GM21515 (cell line): ENCODE measurements at regions not wholly inside any gene's neighbourhood (a gene's known extent, or its start where the extent isn't known, plus 50 kb on each side); places are given as distances from the start of the nearest gene placed in this dataset.
A peak's percentile ranks its signal among the peaks of the same experiment; 100 is the strongest.

ENCODE experiments used
- ATAC-seq: cut with Tn5 transposase; IDR thresholded peaks from one replicate; pipeline ENCODE4 v1.9.1; 2021; ENCODE audit not compliant: unreplicated experiment

DNA sequence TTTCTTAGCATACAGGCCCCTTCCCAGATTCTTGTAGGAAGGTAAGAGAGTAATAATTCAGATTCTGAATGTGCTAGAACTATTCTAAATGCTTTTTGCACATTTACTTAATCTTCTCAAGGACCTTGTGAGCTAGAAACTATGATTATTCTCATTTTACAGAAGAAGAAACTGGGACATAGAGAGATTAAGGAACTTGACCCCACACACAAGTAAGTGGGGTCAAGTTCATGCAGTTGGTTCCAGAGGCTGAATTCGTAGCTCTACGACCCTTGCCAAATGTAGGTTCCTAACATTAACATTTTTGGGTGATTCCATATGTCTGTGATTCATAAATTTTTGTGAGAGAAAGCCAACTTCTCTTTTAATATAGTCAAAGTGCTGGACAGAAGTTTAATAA is 238.1 kb downstream of the LACC1 start:
- ATAC-seq: no peak

- ATAC-seq: no peak
These were observed 239.2 kb downstream of the LACC1 start for GRCh38 chr13:44118881-44119280.

GRCh38 chr13:44120043-44120442 is 240.3 kb downstream of the LACC1 start:
- no peak for ATAC-seq

- no peak for ATAC-seq
These were observed 241.4 kb downstream of the LACC1 start for GRCh38 chr13:44120849-44121755.

DNA sequence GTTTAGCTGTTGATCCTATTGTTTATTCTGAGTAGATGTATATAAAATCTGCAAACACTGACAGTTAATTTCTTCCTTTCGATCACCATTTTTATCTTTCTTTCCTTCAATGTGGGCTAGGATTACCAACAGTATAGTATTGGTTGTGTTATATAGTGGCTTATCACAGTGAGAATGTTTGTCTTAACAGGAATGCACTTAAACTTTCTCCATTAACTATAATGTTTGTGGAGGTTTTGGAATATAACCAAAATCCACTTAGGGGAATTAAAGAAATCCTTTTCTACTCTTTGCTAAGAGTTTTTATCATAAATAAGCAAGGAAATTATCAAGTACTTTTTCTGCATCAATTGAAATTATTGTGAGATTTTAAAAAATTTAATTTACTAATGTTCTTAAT is 244.6 kb downstream of the LACC1 start:
- ATAC-seq: no peak

DNA sequence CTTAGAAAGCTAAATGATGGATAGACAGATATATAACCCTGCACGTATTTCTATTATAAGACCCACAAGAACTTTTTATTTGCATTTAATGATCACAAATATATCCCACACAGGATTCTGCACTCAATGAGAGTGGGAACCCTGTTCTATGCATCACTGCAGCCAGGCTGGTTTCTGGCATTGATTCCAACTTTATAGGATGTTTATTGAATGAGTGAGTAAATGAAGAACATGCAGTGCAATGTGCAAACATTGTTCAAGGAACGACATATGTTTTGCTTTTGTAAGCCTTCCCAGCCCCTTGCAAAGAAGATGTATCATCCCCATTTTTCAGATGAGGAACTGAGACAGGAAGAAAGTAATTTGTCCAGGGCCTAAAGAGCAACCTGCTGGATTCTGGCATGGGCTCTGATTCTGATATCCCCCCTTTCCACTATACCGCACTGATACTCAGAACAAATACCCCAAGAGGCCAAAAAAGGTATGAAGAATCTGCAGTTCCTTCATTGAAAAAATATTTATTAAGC is 246.3 kb downstream of the LACC1 start:
- ATAC-seq: no peak

GRCh38 chr13:44128552-44129001 is 245.0 kb upstream of the SERP2 start:
- no peak for ATAC-seq

DNA sequence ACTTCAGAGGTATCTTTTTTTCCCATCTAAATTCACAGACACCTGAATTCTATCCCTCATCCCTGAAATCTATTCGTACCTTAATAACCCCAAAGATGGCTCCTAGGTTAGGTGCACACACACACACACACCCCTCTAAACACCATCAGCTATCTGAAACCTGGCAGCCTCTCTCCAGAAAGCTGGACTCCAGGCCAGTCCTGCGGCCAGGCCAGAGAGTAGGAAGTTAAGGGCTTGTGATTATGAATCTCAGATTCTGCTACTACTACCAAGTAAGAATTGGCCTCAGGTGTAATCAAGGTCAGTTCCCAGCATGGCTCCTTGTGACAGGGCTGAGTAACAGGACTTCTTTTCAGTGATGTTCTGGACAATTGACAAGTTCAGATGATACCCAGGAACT is 244.2 kb upstream of the SERP2 start:
- no peak for ATAC-seq

GRCh38 chr13:44131069-44131614 is 242.5 kb upstream of the SERP2 start:
- no peak for ATAC-seq

DNA sequence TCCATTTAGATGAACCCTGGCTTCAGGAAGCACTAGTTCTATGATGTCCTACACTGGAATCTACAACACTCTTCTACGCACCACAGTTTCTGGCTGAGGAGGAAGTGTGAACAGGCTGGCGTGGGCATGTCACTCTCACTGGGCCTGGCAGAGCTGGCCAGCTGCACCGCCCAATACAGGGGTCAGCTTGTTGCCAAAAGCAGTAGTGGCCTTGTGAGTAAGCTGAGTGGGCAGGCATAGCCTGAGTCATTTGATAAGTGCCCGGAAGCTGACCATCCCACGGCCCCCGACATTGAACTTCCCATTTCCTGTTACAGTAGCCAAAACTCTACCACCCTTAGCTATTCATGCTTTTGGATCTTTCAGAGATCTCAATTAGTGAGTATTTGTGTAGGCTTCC is 240.9 kb upstream of the SERP2 start:
- no peak for ATAC-seq

DNA sequence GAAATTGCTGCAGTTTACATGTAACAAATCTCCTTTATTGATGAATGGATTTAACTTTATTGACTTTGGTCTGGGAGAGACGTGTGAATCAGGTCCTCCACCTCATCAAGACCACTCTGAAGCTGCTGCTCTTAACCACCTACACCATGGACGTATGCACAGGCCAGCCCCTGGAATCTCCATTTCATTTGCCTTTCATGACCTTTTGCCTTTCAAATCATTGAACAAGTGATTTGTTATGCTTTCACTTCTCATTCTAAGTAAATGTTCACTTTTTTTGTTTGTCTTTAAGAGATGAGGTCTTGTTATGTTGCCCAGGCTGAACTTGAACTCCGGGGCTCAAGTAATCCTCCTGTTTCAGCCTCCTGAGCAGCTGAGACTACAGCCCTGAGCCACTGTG is 240.0 kb upstream of the SERP2 start:
- no peak for ATAC-seq

- no peak for ATAC-seq
These were observed 238.1 kb upstream of the SERP2 start for GRCh38 chr13:44135566-44135965.

DNA sequence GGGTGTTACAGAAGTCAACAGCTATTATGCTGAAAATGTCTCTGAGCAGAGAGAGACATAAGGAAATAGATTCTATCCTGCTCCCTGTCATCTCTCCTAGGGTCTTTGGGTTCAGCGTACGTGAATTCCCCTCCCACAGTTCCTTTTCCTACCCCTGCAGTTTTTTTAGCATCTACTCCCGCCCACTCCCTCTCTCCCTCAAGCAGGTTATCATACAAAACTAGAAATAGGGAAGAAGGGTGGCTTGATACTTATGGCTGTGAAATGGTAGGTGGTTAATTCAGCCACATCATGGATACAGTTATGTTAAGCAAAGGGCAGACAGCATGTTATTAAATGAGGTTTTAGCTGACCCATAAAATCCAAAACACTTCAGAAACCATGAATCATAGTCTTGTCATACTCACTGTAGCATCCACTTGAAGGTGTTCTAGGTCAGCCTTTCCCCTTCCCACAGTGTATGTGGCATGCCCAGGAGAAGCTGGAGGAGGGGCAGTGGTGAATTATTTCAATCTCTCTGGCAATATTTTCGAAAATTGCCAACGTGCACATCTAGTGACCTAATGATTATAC is 236.8 kb upstream of the SERP2 start:
- no peak for ATAC-seq

DNA sequence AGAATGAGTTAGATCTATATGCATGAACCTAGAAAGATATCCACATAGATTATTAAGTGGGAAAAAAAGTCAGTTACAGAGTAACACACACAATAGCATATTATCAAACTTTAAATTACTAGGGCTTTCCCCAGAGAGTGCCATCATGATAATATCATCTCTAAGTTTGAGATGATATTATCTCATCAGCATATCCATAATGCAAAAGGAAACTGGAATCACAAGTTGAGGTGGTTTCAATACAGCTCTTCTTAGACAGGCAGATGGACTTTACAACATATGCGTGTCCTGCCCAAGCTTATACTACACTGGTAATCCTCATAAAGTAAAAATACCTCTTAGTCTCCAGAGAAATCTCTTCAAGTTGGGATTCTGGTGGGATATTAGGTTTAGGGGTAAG is 236.2 kb upstream of the SERP2 start:
- no peak for ATAC-seq

- ATAC-seq: no peak
These were observed 233.5 kb upstream of the SERP2 start for GRCh38 chr13:44140146-44140545.

DNA sequence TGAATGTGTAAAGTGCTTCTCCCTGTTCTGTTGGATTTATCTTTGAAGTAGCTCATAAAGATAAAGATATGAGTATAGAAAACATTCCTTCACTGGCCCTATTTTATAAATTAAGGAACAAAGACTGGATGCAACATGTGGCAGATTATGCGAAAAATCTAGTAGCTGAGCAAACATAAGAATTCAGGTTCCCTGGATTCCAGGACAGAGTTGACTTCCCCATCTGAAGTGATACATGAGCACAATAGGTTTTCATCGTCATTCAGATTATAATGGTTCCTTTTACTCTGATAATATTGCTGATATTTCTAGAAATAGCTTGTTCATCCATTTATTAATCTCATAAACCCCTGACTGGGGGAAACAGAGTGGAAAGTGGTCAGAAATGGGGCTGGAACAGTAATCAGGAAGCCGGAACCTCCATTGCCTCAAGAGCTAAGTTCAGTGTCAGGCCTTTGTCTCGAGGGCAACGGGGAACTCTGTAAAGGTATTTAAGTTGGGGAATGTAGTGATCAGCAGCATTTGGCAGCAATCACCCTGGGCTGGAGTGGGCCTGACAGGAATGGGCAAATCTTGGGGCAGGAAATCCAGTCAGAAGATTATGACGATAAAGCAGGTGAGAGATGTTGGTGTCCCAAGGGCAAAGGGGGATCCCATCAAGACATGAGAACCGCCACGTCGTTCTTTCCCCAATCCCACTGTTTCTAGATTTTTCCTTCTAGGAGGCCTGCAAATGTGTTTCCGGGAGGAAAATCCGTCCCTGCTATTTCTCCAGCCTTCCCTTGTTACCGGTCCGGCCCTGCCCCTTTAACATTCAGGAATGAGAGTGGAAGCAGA is 232.5 kb upstream of the SERP2 start:
- no peak for ATAC-seq

DNA sequence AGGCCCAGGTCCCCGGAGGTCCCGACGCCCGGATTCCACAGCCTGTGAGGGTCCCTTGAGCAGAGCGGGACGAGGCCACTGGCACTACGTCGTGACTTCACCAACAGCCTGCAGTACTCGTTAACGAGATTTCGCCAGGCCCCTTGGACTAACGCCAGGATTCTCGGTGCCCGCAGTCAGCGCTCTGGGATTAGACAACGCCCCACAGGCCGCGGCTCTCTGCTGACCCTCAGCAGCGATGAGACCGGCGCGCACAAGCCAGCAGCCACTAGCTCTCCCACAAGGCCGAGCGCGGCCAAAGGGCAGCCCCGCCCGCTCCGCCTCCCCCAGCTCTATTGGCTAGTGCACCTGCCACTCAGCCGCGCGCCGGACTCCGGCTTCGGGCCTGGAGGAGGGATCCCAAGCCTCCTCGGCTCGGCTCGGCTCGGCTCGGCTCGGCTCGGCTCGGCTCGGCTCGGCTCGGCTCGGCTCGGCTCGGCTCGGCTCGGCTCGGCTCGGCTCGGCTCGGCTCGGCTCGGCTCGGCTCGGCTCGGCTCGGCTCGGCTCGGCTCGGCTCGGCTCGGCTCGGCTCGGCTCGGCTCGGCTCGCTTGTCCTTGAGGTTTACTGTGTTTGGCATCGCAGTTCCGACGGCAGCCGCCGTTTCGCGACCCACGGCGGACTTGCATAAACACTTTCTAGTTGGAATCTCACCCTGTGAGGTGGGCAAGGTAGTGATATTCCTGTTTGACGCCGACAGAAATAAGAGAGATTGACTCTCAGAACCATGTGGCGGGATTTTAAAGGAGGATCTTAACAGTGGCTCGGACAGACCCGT is 231.7 kb upstream of the SERP2 start:
- ATAC-seq: peak; percentile 100

DNA sequence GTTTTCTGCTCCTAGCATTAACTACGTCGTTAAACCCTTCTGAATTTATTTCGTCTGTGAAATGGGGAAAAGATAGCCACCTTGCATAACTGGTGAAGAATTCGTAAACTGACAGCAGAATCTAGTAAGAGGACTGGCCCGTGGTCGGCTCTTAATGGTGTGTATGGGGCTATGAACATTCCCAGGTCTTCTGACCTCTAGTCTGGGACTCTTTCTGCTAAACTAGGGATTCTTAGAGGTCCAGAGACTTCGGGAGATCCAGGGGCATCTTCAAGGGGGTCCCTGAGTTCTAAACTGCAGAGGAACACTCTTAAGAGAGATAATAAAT is 231.1 kb upstream of the SERP2 start:
- no peak for ATAC-seq

GRCh38 chr13:44142941-44143665 is 230.5 kb upstream of the SERP2 start:
- no peak for ATAC-seq

- ATAC-seq: no peak
These were observed 227.5 kb upstream of the SERP2 start for GRCh38 chr13:44146138-44146537.
